OCI-LY1 (cell line): ENCODE measurements at regions not wholly inside any gene's neighbourhood (a gene's known extent, or its start where the extent isn't known, plus 50 kb on each side); places are given as distances from the start of the nearest gene placed in this dataset.

Source experiments
- H2AFZ ChIP-seq: fragments of 200-600 bp; sonication (generic), shearing (Covaris generic); 2 replicates; pipeline ENCODE4 v1.6.0; 2014; ENCODE audit warnings: antibody characterized with exemption, mild to moderate bottlenecking, low read length
- H3F3A ChIP-seq: fragments of 200-600 bp; sonication (generic), shearing (Covaris generic); 2 replicates; pipeline ENCODE4 v1.6.0; 2014; ENCODE audit warnings: mild to moderate bottlenecking, antibody characterized with exemption, low read length, moderate library complexity; ENCODE audit not compliant: insufficient read depth
- H3K27ac ChIP-seq: fragments of 200-600 bp; sonication (generic); 2 replicates; pipeline ENCODE4 v1.5.1; 2014; ENCODE audit warnings: low read length, mixed run types, mild to moderate bottlenecking, low read depth; ENCODE audit not compliant: poor library complexity, severe bottlenecking
- H3K27me3 ChIP-seq: fragments of 200-600 bp; sonication (generic); 2 replicates; pipeline ENCODE4 v1.6.0; 2014; ENCODE audit warnings: antibody characterized with exemption, mild to moderate bottlenecking, low read length, moderate library complexity; ENCODE audit not compliant: insufficient read depth
- H3K36me3 ChIP-seq: fragments of 200-600 bp; sonication (generic); 2 replicates; pipeline ENCODE4 v1.6.1; 2014; ENCODE audit warnings: mild to moderate bottlenecking, antibody characterized with exemption, low read length, moderate library complexity, mixed read lengths; ENCODE audit not compliant: insufficient read depth
- H3K4me1 ChIP-seq: fragments of 200-600 bp; sonication (generic); 2 replicates; pipeline ENCODE4 v1.5.1; 2014; ENCODE audit warnings: mild to moderate bottlenecking, low read length, moderate library complexity; ENCODE audit not compliant: insufficient read depth, severe bottlenecking
- H3K4me2 ChIP-seq: fragments of 200-600 bp; sonication (generic), shearing (Covaris generic); 2 replicates; pipeline ENCODE4 v1.6.1; 2014; ENCODE audit warnings: low read length
- H3K4me3 ChIP-seq: fragments of 200-600 bp; sonication (generic); 2 replicates; pipeline ENCODE4 v1.5.1; 2014; ENCODE audit warnings: low read length, low read depth, mild to moderate bottlenecking, mixed read lengths; ENCODE audit not compliant: poor library complexity, severe bottlenecking
- H3K79me2 ChIP-seq: fragments of 200-600 bp; shearing (Covaris generic); 2 replicates; pipeline ENCODE4 v1.6.1; 2016; ENCODE audit warnings: mixed run types, low read length, mixed read lengths; ENCODE audit not compliant: insufficient read depth
- H3K9ac ChIP-seq: fragments of 200-600 bp; sonication (generic), shearing (Covaris generic); 2 replicates; pipeline ENCODE4 v1.6.1; 2014; ENCODE audit warnings: mild to moderate bottlenecking, low read length, mixed read lengths
- H3K9me2 ChIP-seq: fragments of 200-600 bp; sonication (generic), shearing (Covaris generic); 2 replicates; pipeline ENCODE4 v1.6.1; 2014; ENCODE audit warnings: low read depth, mild to moderate bottlenecking, low read length, mixed read lengths
- H3K9me3 ChIP-seq: fragments of 200-600 bp; shearing (Covaris generic); 2 replicates; pipeline ENCODE4 v1.6.1; 2014; ENCODE audit warnings: low read length, mixed read lengths
- H4K20me1 ChIP-seq: fragments of 200-600 bp; sonication (generic), shearing (Covaris generic); 2 replicates; pipeline ENCODE4 v1.6.0; 2016; ENCODE audit warnings: mild to moderate bottlenecking, low read length; ENCODE audit not compliant: insufficient read depth
- EZH2 ChIP-seq: fragments of 200-600 bp; sonication (generic), shearing (Covaris generic); IDR thresholded peaks from 2 replicates; pipeline ENCODE4 v1.8.0; 2017; ENCODE audit warnings: borderline replicate concordance, mixed run types, mild to moderate bottlenecking, antibody characterized with exemption, low read length, moderate library complexity, mixed read lengths
- TF ChIP-seq, protein P1 (sequence below): fragments of 200-600 bp; sonication (generic), shearing (Covaris generic); IDR thresholded peaks from 2 replicates; pipeline ENCODE4 v1.5.1; 2017; ENCODE audit warnings: mild to moderate bottlenecking, antibody characterized with exemption, low read length, moderate library complexity, mixed read lengths

DNA sequence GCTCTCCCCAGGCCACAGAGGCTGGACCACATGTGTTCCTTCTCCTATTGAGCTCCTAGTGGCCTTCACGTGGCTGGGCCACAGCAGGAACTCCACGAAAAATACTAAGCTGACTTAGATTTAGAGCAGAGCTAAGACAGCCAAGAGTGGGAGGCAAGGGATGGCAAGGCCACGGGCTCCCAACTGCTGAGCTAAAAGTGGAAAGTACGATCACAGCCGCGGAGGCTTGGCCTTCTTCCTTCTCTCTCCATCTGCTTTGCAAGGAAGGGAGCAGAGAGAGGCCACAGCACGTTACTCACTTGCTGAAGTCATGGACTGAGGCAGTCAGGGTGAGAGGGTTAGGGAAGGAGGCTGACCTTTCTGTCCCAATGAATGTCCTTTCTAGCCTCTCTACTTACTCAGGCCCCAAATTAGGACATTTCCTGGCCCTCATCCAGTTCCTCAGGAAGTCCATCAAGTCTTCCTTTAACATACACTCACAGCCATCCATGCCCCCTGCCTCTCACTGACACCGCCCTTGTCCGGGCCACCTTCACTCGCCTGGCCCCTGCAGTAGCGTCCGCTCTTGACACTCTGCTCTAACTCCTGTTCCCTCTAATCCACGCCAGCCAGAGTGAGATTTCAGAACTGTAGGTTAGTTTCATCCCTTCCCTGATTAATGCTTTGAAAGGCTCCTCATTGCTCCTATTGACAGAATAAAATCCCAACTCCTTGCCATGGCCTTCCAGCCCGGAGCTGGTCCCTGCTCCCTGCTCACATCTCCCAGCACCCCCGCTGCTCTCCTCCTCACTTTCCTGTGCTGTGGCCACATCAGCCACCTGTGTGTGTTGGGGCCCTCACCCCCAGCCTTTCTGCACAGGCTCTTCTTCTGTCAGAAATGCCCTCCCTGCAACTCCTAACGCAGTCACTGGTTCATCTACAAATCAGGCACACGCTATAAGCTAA is 204.2 kb downstream of the CYP26B1 start:
- no peak overlapping the region for H3K27ac ChIP-seq

DNA sequence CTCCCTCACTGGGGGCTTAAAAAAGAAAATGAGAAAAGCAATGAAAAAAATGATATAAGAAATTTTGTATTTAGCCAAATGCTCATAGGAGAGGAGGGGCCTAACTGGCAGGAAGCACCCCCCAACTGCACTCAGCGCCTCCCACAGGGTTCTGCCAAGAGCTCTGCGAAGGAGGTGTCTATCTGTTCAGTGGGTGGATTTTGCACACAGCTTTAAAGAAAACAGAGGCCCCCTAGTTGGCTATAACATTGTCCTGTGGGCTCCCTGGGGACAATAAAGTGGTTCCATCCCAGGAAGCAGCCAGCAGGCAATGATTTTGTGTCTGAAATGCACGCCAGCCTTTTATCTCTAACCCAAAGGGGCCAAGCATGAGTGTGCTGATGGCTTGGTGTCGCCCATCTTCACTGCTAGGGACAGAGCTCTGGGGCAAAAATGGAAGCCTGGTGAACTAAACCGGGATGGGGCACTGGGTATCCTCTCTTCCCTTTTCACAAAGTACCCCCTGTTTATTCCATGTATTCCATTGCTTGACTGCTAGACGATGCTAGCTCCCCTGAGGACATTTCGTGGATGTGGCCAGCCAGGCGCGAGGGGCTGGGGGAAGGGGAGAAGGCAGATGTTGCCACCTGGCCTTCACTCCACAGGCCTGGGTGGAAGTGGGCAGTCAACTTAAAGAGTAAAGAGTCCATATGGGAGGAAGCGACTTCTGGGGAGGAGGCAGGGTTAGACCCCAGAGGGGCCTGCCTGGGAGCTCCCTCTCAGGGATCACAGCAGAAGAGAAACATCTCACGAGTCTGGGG is 205.7 kb downstream of the CYP26B1 start:
- Histone ChIP-seq H3K4me1 (no peaks in the 10 kb centered on the region), H3K9ac (no peak overlapping the region), H3F3A (no peaks in the 10 kb centered on the region), H2AFZ (no peak overlapping the region), H3K27me3 (no peaks in the 10 kb centered on the region), H3K27ac (no peak overlapping the region), H3K4me3 (no peak overlapping the region), H3K36me3 (no peaks in the 10 kb centered on the region), H3K4me2 (no peak overlapping the region), H3K9me2 (no peaks in the 10 kb centered on the region), H4K20me1 (no peaks in the 10 kb centered on the region), H3K79me2 (no peaks in the 10 kb centered on the region), H3K9me3 (no peaks in the 10 kb centered on the region)
- TF ChIP-seq EZH2: no peak
- TF ChIP-seq, protein P1, sequence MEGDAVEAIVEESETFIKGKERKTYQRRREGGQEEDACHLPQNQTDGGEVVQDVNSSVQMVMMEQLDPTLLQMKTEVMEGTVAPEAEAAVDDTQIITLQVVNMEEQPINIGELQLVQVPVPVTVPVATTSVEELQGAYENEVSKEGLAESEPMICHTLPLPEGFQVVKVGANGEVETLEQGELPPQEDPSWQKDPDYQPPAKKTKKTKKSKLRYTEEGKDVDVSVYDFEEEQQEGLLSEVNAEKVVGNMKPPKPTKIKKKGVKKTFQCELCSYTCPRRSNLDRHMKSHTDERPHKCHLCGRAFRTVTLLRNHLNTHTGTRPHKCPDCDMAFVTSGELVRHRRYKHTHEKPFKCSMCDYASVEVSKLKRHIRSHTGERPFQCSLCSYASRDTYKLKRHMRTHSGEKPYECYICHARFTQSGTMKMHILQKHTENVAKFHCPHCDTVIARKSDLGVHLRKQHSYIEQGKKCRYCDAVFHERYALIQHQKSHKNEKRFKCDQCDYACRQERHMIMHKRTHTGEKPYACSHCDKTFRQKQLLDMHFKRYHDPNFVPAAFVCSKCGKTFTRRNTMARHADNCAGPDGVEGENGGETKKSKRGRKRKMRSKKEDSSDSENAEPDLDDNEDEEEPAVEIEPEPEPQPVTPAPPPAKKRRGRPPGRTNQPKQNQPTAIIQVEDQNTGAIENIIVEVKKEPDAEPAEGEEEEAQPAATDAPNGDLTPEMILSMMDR: no peak

More for the DNA sequence above, 204.2 kb downstream of the CYP26B1 start:
- H3K36me3 ChIP-seq: no peaks in the 10 kb centered on the region
- H4K20me1 ChIP-seq: no peaks in the 10 kb centered on the region
- no peaks in the 10 kb centered on the region for H3F3A ChIP-seq
- no peaks in the 10 kb centered on the region for H3K9me2 ChIP-seq
- no peak overlapping the region for H3K9ac ChIP-seq
- TF ChIP-seq EZH2: no peak
- TF ChIP-seq, protein P1: no peak
- H3K79me2 ChIP-seq: no peaks in the 10 kb centered on the region
- H3K27me3 ChIP-seq: no peaks in the 10 kb centered on the region
- no peaks in the 10 kb centered on the region for H3K4me1 ChIP-seq
- H3K9me3 ChIP-seq: no peaks in the 10 kb centered on the region
- no peak overlapping the region for H2AFZ ChIP-seq
- no peak overlapping the region for H3K4me3 ChIP-seq
- H3K4me2 ChIP-seq: no peak overlapping the region

DNA sequence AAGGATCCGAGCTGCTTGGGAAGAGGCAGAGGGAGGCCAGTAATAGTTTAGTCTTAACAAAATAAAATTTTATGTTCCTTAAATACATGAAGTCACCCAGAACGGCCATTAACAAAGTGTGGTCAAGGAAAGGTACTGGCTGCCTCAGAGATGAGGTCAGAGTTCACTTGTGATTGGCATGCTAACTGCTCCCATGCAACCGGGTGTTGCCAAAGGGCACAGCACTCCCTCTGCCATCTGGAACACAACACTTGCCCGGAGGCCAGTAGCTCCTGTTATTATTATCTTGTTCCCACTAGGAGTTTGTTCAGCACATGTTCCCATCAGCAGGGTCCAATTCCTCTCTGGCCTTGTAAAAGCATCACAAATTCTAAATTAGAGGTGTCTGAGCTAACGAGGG is 207.0 kb downstream of the CYP26B1 start:
- no peaks in the 10 kb centered on the region for H4K20me1 ChIP-seq
- no peaks in the 10 kb centered on the region for H3K9me2 ChIP-seq
- H3K9ac ChIP-seq: no peak overlapping the region
- H3K9me3 ChIP-seq: no peaks in the 10 kb centered on the region
- H3K4me1 ChIP-seq: no peaks in the 10 kb centered on the region
- H3K27ac ChIP-seq: no peak overlapping the region
- no peak overlapping the region for H3K4me3 ChIP-seq
- H3K4me2 ChIP-seq: no peak overlapping the region
- no peaks in the 10 kb centered on the region for H3K27me3 ChIP-seq
- H3K36me3 ChIP-seq: no peaks in the 10 kb centered on the region
- TF ChIP-seq, protein P1: no peak
- no peak for TF ChIP-seq EZH2
- H3K79me2 ChIP-seq: no peaks in the 10 kb centered on the region
- no peaks in the 10 kb centered on the region for H3F3A ChIP-seq
- H2AFZ ChIP-seq: no peak overlapping the region
